ENCODE measurements at regions not wholly inside any gene's neighbourhood (a gene's known extent, or its start where the extent isn't known, plus 50 kb on each side); places are given as distances from the start of the nearest gene placed in this dataset.

DNA sequence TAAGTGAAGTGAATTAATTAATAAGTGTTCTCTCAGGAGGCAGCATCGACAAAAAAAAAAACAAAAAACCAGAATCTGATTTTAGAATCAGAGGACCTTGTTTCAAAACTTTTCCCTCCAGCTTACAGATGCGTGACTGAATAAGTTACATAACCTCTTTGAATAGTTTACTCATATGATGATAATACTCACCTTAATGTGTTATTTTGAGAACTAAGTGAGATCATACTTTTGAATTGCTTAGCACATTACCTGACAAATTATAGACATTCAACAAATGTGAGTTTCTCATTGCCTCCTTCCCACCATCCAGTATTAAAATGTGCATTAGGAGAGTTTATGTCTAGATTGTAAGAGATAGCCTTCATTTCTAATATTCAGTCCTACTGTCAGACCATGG, 94.0 kb downstream of the SOX2 start:
- TF ChIP-seq CTCF (IDR thresholded peaks at IDR 0.05; ENCODE audit: low read length) (no peak), EZH2 (IDR thresholded peaks at IDR 0.05; ENCODE audit: borderline replicate concordance, low read length) (no peak)
- peak overlapping the region; percentile 88 for H3K27ac ChIP-seq (ENCODE audit: low read depth, low read length, poor library complexity, severe bottlenecking)
- no peaks in the 10 kb centered on the region for H3K79me2 ChIP-seq (ENCODE audit: insufficient read depth, low read length)
- peaks cover 71% of the 10 kb centered on the region for H3K4me1 ChIP-seq (ENCODE audit: insufficient read depth, low read length, severe bottlenecking)
- no peaks in the 10 kb centered on the region for H3K27me3 ChIP-seq (ENCODE audit: insufficient read depth, low read length)
- no peaks in the 10 kb centered on the region for H3K9me3 ChIP-seq (ENCODE audit: low read length)
- no peaks in the 10 kb centered on the region for H3K9me2 ChIP-seq (ENCODE audit: low read depth, low read length)
- H3K4me2 ChIP-seq (ENCODE audit: low read length): peak overlapping the region; percentile 24
- no peaks in the 10 kb centered on the region for H4K20me1 ChIP-seq (ENCODE audit: insufficient read depth, low read length)
- no peak overlapping the region for H3K4me3 ChIP-seq (ENCODE audit: low read depth, low read length, poor library complexity, severe bottlenecking)
- H3F3A ChIP-seq (ENCODE audit: insufficient read depth, low read length): peaks cover 13% of the 10 kb centered on the region; the same call in 1 of the 2 replicates
- peak overlapping the region; percentile 8; the same call in 1 of the 2 replicates for H3K9ac ChIP-seq (ENCODE audit: low read length)
- H3K36me3 ChIP-seq (ENCODE audit: insufficient read depth, low read length): no peaks in the 10 kb centered on the region
- H2AFZ ChIP-seq (ENCODE audit: low read length): peak overlapping the region; percentile 56; the same call in 1 of the 2 replicates

GRCh38 chr3:181808053-181808452, 96.3 kb downstream of the SOX2 start:
- Histone ChIP-seq H3K4me1 (ENCODE audit: insufficient read depth, low read length, severe bottlenecking) (peaks cover 77% of the 10 kb centered on the region), H4K20me1 (ENCODE audit: insufficient read depth, low read length) (no peaks in the 10 kb centered on the region), H3K9me2 (ENCODE audit: low read depth, low read length) (no peaks in the 10 kb centered on the region), H3K4me2 (ENCODE audit: low read length) (peak overlapping the region; percentile 38), H2AFZ (ENCODE audit: low read length) (no peak overlapping the region), H3K27ac (ENCODE audit: low read depth, low read length, poor library complexity, severe bottlenecking) (peak overlapping the region; percentile 88), H3K9ac (ENCODE audit: low read length) (no peak overlapping the region), H3K9me3 (ENCODE audit: low read length) (no peaks in the 10 kb centered on the region), H3K27me3 (ENCODE audit: insufficient read depth, low read length) (no peaks in the 10 kb centered on the region), H3K4me3 (ENCODE audit: low read depth, low read length, poor library complexity, severe bottlenecking) (peak overlapping the region; percentile 4), H3F3A (ENCODE audit: insufficient read depth, low read length) (peaks cover 13% of the 10 kb centered on the region; the same call in 1 of the 2 replicates), H3K36me3 (ENCODE audit: insufficient read depth, low read length) (no peaks in the 10 kb centered on the region), H3K79me2 (ENCODE audit: insufficient read depth, low read length) (no peaks in the 10 kb centered on the region)
- no peak for TF ChIP-seq CTCF (IDR thresholded peaks at IDR 0.05; ENCODE audit: low read length)
- TF ChIP-seq EZH2 (IDR thresholded peaks at IDR 0.05; ENCODE audit: borderline replicate concordance, low read length): no peak

DNA sequence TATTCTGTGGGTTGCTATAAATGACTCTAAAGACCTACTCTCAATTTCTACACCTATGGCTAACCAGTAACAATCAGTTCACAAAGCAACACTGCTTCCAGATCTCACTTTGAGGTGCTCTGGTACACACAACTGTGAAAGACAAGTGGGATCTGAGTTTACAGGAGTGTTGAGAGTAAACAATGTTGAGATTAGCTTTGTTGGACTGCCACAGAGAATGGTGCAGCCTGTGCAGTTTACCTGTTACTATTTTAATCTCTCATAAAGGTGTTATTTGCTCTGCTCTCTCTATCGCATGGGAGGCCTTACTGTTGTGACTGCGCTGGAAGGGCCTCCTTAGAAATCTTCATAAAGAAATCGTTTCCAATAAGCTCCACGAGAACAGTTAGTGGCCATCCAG, 112.0 kb downstream of the SOX2 start:
- Histone ChIP-seq H3K9me2 (ENCODE audit: low read depth, low read length) (no peaks in the 10 kb centered on the region), H3K4me2 (ENCODE audit: low read length) (peak overlapping the region; percentile 1; the same call in 1 of the 2 replicates), H3K9me3 (ENCODE audit: low read length) (no peaks in the 10 kb centered on the region), H3K27me3 (ENCODE audit: insufficient read depth, low read length) (no peaks in the 10 kb centered on the region), H3F3A (ENCODE audit: insufficient read depth, low read length) (no peaks in the 10 kb centered on the region), H3K4me1 (ENCODE audit: insufficient read depth, low read length, severe bottlenecking) (peaks cover 72% of the 10 kb centered on the region), H3K4me3 (ENCODE audit: low read depth, low read length, poor library complexity, severe bottlenecking) (no peak overlapping the region), H3K36me3 (ENCODE audit: insufficient read depth, low read length) (no peaks in the 10 kb centered on the region; the same call in 1 of the 2 replicates), H3K27ac (ENCODE audit: low read depth, low read length, poor library complexity, severe bottlenecking) (peak overlapping the region; percentile 67), H3K9ac (ENCODE audit: low read length) (peak overlapping the region; percentile 8; the same call in 1 of the 2 replicates), H4K20me1 (ENCODE audit: insufficient read depth, low read length) (no peaks in the 10 kb centered on the region), H3K79me2 (ENCODE audit: insufficient read depth, low read length) (no peaks in the 10 kb centered on the region), H2AFZ (ENCODE audit: low read length) (no peak overlapping the region)
- TF ChIP-seq EZH2 (IDR thresholded peaks at IDR 0.05; ENCODE audit: borderline replicate concordance, low read length): no peak
- no peak for TF ChIP-seq CTCF (IDR thresholded peaks at IDR 0.05; ENCODE audit: low read length)

All from OCI-LY1 (cell line).